ENCODE measurements at regions not wholly inside any gene's neighbourhood (a gene's known extent, or its start where the extent isn't known, plus 50 kb on each side); places are given as distances from the start of the nearest gene placed in this dataset.

- TF ChIP-seq CTCF (IDR thresholded peaks at IDR 0.05), result no peak
- TF ChIP-seq POLR2A (IDR thresholded peaks at IDR 0.05), result no peak
Measured at GRCh38 chr5:56383761-56384160, 150.6 kb upstream of the ANKRD55 start.
